Pancreas (tissue), 10 donors: ENCODE measurements at regions not wholly inside any gene's neighbourhood (a gene's known extent, or its start where the extent isn't known, plus 50 kb on each side); places are given as distances from the start of the nearest gene placed in this dataset.

Source experiments
- ATAC-seq, 4 donors: fragments of 200-7000 bp; cut with Tn5 transposase; one replicate each; pipeline versions ENCODE4 v1.8.0 to v1.9.1; 2020; ENCODE audit warnings: mild to moderate bottlenecking in 4 of 4, moderate library complexity in 4 of 4
- DNase-seq, 6 donors: peaks; one replicate each; pipeline ENCODE4 v3.0.0-alpha.2; 2020
- FAIRE-seq: peaks from 2 replicates; lab custom pipeline; 2012; peaks lifted over from hg19 to GRCh38; lab: Jason Lieb, UNC
- H3K27ac ChIP-seq, 4 donors: fragments of 200-600 bp; sonication (generic); 1 replicate in 3 of 4; 2 replicates in 1 of 4; pipeline versions ENCODE4 v1.5.0 to v1.8.0; 2020
- H3K27me3 ChIP-seq, 4 donors: fragments of 200-600 bp; one replicate each; pipeline ENCODE4 v1.8.0; 2021
- H3K36me3 ChIP-seq, 3 donors: fragments of 200-600 bp; sonication (generic) in 1 of 3; one replicate each; pipeline versions ENCODE4 v1.5.0 to v1.8.0; 2020 to 2021
- H3K4me1 ChIP-seq, 3 donors: fragments of 200-600 bp; one replicate each; pipeline ENCODE4 v1.8.0; 2021
- H3K4me3 ChIP-seq, 4 donors: fragments of 200-600 bp; sonication (generic) in 2 of 4; one replicate each; pipeline versions ENCODE4 v1.5.0 to v1.8.0; 2020 to 2021
- H3K9me3 ChIP-seq, 4 donors: fragments of 200-600 bp; one replicate each; pipeline ENCODE4 v1.8.0; 2021
- CTCF ChIP-seq, 4 donors: fragments of 200-600 bp; sonication (generic) in 3 of 4; IDR thresholded peaks; one replicate each; pipeline versions ENCODE4 v1.5.0 to v1.8.0; 2021; ENCODE audit warnings: antibody characterized with exemption in 4 of 4
- WGBS, 2 donors: extraction: QIAGEN DNeasy Blood & Tissue Kit; methylation state at CpG; one replicate each; pipeline ENCODE4 v1.1.7; 2013; 5-methylcytosine and 5-hydroxymethylcytosine counted together
- intact Hi-C, 3 donors: fragments of 100-400 bp; cut with DNase I; formaldehyde crosslinking; loops; one replicate each; pipeline versions ENCODE4 v1.11.1 to v1.14.2; 2022
- donor health status: healthy with polysubstance abuse.
- donor health status: DM: no; HTN: no; CAD: no; lungs with moderate emphysema.
- donor health status: DM: no; HTN: no; CAD: no.
- donor health status: control.
- donor health status: control.
- donor health status: Bipolar disorder and iron deficiency.
- donor health status: DM: yes; HTN: yes; CAD: no.
- donor health status: DM: no; HTN: no; CAD: no.
- donor health status: DM: no; HTN: no; CAD: no.
- donor health status: DM: yes; HTN: yes; CAD: no.

GRCh38 chr20:57090590-57091560, 175.6 kb downstream of the BMP7 start:
- no peak for TF ChIP-seq CTCF (IDR thresholded peaks at IDR 0.05)
- intact Hi-C loops, result loop anchor here in 1 of 3 donors (5.0 kb wide), 1 partner anchor 256 kb away; no protein-coding TSS in a partner anchor

GRCh38 chr20:57091748-57092111, 174.7 kb downstream of the BMP7 start:
- H3K4me1 ChIP-seq, result no peaks in the 10 kb centered on the region
- ATAC-seq (no peak), FAIRE-seq (no peak), DNase-seq (no peak)
- no peaks in the 10 kb centered on the region for H3K36me3 ChIP-seq
- WGBS, 2 donors, result 57 to 68% methylated on average over 13 of the region's 13 CpGs
- no peak overlapping the region for H3K27ac ChIP-seq
- H3K4me3 ChIP-seq, result no peak overlapping the region
- no peaks in the 10 kb centered on the region for H3K9me3 ChIP-seq
- H3K27me3 ChIP-seq, result peaks cover 0 to 2% (median 0%) of the 10 kb centered on the region in 4 donors
- intact Hi-C loops, result loop anchor here in 1 of 3 donors (5.0 kb wide), 1 partner anchor 256 kb away; no protein-coding TSS in a partner anchor
- no peak for TF ChIP-seq CTCF (IDR thresholded peaks at IDR 0.05)

More at GRCh38 chr20:57090590-57091560, 175.6 kb downstream of the BMP7 start:
- Histone ChIP-seq H3K27me3 (peaks cover 0 to 2% (median 0%) of the 10 kb centered on the region in 4 donors), H3K4me1 (no peaks in the 10 kb centered on the region), H3K36me3 (no peaks in the 10 kb centered on the region), H3K27ac (no peak overlapping the region), H3K4me3 (no peak overlapping the region), H3K9me3 (no peaks in the 10 kb centered on the region)
- DNase-seq (no peak), ATAC-seq (no peak), FAIRE-seq (no peak)
- 73 to 81% methylated on average over 25 of the region's 25 CpGs for WGBS, 2 donors

GRCh38 chr20:57092112-57092899, 174.1 kb downstream of the BMP7 start:
- Histone ChIP-seq H3K36me3 (no peaks in the 10 kb centered on the region), H3K27me3 (peaks cover 0 to 2% (median 0%) of the 10 kb centered on the region in 4 donors), H3K4me3 (no peak overlapping the region), H3K27ac (no peak overlapping the region), H3K9me3 (no peaks in the 10 kb centered on the region), H3K4me1 (no peaks in the 10 kb centered on the region)
- ATAC-seq (peak; percentile 53 to 89 (median 86)), FAIRE-seq (no peak), DNase-seq (peak; percentile 16 to 88 (median 55))
- intact Hi-C loops, result loop anchor here in 1 of 3 donors (5.0 kb wide), 1 partner anchor 255 kb away; no protein-coding TSS in a partner anchor
- TF ChIP-seq CTCF (IDR thresholded peaks at IDR 0.05), result peak; percentile 37 to 62 (median 55)
- WGBS, 2 donors, result 18 to 30% methylated on average over 22 to 34 of the region's 34 CpGs

GRCh38 chr20:57092900-57093530, 173.4 kb downstream of the BMP7 start:
- H3K9me3 ChIP-seq, result no peaks in the 10 kb centered on the region
- no peak for FAIRE-seq
- H3K4me3 ChIP-seq, result no peak overlapping the region
- H3K27ac ChIP-seq, result no peak overlapping the region
- no peaks in the 10 kb centered on the region for H3K4me1 ChIP-seq
- no peaks in the 10 kb centered on the region for H3K36me3 ChIP-seq
- WGBS, 2 donors, result 51 to 61% methylated on average over 23 of the region's 23 CpGs
- TF ChIP-seq CTCF (IDR thresholded peaks at IDR 0.05), result no peak
- peaks cover 0 to 2% (median 0%) of the 10 kb centered on the region in 4 donors for H3K27me3 ChIP-seq
- ATAC-seq, result no peak
- intact Hi-C loops, result loop anchor here in 1 of 3 donors (5.0 kb wide), 1 partner anchor 254 kb away; no protein-coding TSS in a partner anchor
- DNase-seq, result peak in 1 of 6 donors; percentile 28
